ENCODE measurements at regions not wholly inside any gene's neighbourhood (a gene's known extent, or its start where the extent isn't known, plus 50 kb on each side); places are given as distances from the start of the nearest gene placed in this dataset.

- TF ChIP-seq CTCF (IDR thresholded peaks at IDR 0.05) (no peak), POLR2A (IDR thresholded peaks at IDR 0.05) (no peak)
Measured at GRCh38 chr15:69863446-69863845, 234.3 kb downstream of the TLE3 start.

All from vagina (tissue), 2 donors.